ENCODE measurements at regions not wholly inside any gene's neighbourhood (a gene's known extent, or its start where the extent isn't known, plus 50 kb on each side); places are given as distances from the start of the nearest gene placed in this dataset.

DNA sequence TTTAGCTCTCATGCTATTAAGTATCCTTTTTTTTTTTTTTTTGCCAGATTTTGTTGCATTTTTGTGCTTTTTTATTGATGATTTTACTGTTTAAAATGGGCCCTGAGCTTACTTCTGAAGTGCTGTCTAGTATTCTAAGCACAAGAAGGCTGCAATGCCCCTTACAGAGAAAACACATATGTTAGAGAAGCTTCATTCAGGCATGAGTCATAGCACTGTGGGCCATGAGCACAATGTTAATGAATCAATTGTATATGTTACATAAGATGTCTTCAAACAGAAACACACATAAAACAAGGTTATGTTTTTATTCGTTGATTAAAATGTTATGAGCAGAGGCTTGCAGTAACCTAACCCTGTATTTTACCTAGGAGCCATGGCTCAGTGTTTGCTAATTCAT, 117.8 kb upstream of the C11orf87 start:
- Histone ChIP-seq H3K4me3 (no peak overlapping the region), H3K27me3 (no peaks in the 10 kb centered on the region), H3K9me3 (no peaks in the 10 kb centered on the region), H3K4me1 (no peaks in the 10 kb centered on the region), H3K36me3 (no peaks in the 10 kb centered on the region), H3K27ac (no peak overlapping the region)
- WGBS (ENCODE audit: insufficient coverage, low coverage, low lambda C conversion rate, missing lambda C conversion rate): 44% methylated on average over 1 of the region's 1 CpG
- ATAC-seq: no peak
- TF ChIP-seq POLR2A (IDR thresholded peaks at IDR 0.05) (no peak), CTCF (IDR thresholded peaks at IDR 0.05) (no peak)
- no peak for DNase-seq
- intact Hi-C loops (cut with DNase I): no loop called here

DNA sequence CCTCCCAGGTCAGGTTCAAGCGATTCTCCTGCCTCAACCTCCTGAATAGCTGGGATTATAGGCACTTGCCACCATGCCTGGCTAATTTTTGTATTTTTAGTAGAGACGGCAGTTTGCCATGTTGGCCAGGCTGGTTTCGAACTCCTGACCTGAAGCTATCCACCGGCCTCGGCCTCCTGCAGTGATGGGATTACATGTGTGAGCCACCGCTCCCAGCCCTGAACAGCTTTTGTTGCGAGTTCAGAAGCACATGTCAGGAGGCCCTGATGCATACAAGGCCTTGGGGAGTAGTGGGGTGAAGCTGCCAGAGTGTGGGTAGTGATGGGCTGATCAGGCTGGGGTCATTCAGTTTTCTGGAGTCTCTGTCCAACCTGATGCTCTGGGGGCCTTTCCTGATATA, 117.0 kb upstream of the C11orf87 start:
- H3K27me3 ChIP-seq: no peaks in the 10 kb centered on the region
- DNase-seq: no peak
- H3K9me3 ChIP-seq: no peaks in the 10 kb centered on the region
- no peaks in the 10 kb centered on the region for H3K4me1 ChIP-seq
- WGBS (ENCODE audit: insufficient coverage, low coverage, low lambda C conversion rate, missing lambda C conversion rate): 46% methylated on average over 6 of the region's 7 CpGs
- ATAC-seq: no peak
- TF ChIP-seq POLR2A (IDR thresholded peaks at IDR 0.05): no peak
- no peak for TF ChIP-seq CTCF (IDR thresholded peaks at IDR 0.05)
- no peaks in the 10 kb centered on the region for H3K36me3 ChIP-seq
- H3K27ac ChIP-seq: no peak overlapping the region
- intact Hi-C loops (cut with DNase I): no loop called here
- no peak overlapping the region for H3K4me3 ChIP-seq

- Histone ChIP-seq H3K27me3 (no peaks in the 10 kb centered on the region), H3K4me1 (no peaks in the 10 kb centered on the region), H3K27ac (no peak overlapping the region), H3K36me3 (no peaks in the 10 kb centered on the region), H3K9me3 (no peaks in the 10 kb centered on the region), H3K4me3 (no peak overlapping the region)
- 21% methylated on average over 2 of the region's 2 CpGs for WGBS (ENCODE audit: insufficient coverage, low coverage, low lambda C conversion rate, missing lambda C conversion rate)
- ATAC-seq (no peak), DNase-seq (no peak)
- no peak for TF ChIP-seq CTCF (IDR thresholded peaks at IDR 0.05)
- intact Hi-C loops (cut with DNase I): no loop called here
Observed at GRCh38 chr11:109306322-109306721, 115.7 kb upstream of the C11orf87 start.

GRCh38 chr11:109307366-109307765, 114.6 kb upstream of the C11orf87 start:
- ATAC-seq (no peak), DNase-seq (no peak)
- WGBS (ENCODE audit: insufficient coverage, low coverage, low lambda C conversion rate, missing lambda C conversion rate): 56% methylated on average over 3 of the region's 3 CpGs
- H3K9me3 ChIP-seq: no peaks in the 10 kb centered on the region
- H3K36me3 ChIP-seq: no peaks in the 10 kb centered on the region
- no peak overlapping the region for H3K27ac ChIP-seq
- TF ChIP-seq POLR2A (IDR thresholded peaks at IDR 0.05) (no peak), CTCF (IDR thresholded peaks at IDR 0.05) (no peak)
- no peaks in the 10 kb centered on the region for H3K27me3 ChIP-seq
- H3K4me3 ChIP-seq: no peak overlapping the region
- no peaks in the 10 kb centered on the region for H3K4me1 ChIP-seq
- intact Hi-C loops (cut with DNase I): no loop called here

DNA sequence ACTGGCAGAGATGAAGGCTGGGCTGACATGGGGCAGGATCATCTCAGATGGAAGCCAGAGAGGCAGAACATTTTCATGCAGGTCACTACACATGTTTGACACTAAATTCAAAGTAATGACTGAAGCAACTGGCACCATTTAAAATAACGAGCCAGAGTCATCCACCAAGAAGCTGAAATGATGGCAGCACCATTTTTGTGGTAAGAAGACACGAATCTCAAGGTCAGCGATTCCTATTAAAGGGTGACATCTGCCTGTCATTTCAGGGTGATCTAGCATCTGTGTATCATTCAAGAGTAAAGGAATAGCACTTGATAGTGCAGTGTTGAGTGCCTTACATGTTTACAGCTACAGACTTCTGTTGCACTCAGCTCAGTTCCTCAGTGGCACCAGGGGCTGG, 113.4 kb upstream of the C11orf87 start:
- 36% methylated on average over 3 of the region's 3 CpGs for WGBS (ENCODE audit: insufficient coverage, low coverage, low lambda C conversion rate, missing lambda C conversion rate)

More for the DNA sequence above, 113.4 kb upstream of the C11orf87 start:
- no peaks in the 10 kb centered on the region for H3K36me3 ChIP-seq
- no peak overlapping the region for H3K27ac ChIP-seq
- no peak for DNase-seq
- ATAC-seq: no peak
- no peak overlapping the region for H3K4me3 ChIP-seq
- intact Hi-C loops (cut with DNase I): no loop called here
- TF ChIP-seq CTCF (IDR thresholded peaks at IDR 0.05) (no peak), POLR2A (IDR thresholded peaks at IDR 0.05) (no peak)
- no peaks in the 10 kb centered on the region for H3K9me3 ChIP-seq
- no peaks in the 10 kb centered on the region for H3K4me1 ChIP-seq
- H3K27me3 ChIP-seq: no peaks in the 10 kb centered on the region

Data from right lobe of liver (tissue), 6 donors.